Memory B cell (primary cell): ENCODE measurements at regions not wholly inside any gene's neighbourhood (a gene's known extent, or its start where the extent isn't known, plus 50 kb on each side); places are given as distances from the start of the nearest gene placed in this dataset.

ENCODE experiments used
- ATAC-seq: fragments of 150-1000 bp; cut with Tn5 transposase; 2 replicates; pipeline ENCODE4 v1.10.0; 2021; ENCODE audit warnings: low read depth, mild to moderate bottlenecking, moderate library complexity
- DNase-seq, 2 donors: peaks; one replicate each; pipeline ENCODE4 v3.0.0; 2022; ENCODE audit warnings: low spot score in 2 of 2
- H3K27ac Mint-ChIP-seq: one replicate; pipeline ENCODE4 v1.8.0; 2022; ENCODE audit warnings: mild to moderate bottlenecking, moderate library complexity, mixed read lengths
- H3K27me3 Mint-ChIP-seq: one replicate; pipeline ENCODE4 v1.8.0; 2022; ENCODE audit warnings: mixed read lengths
- H3K36me3 Mint-ChIP-seq: one replicate; pipeline ENCODE4 v1.8.0; 2022; ENCODE audit warnings: mild to moderate bottlenecking, mixed read lengths
- H3K4me1 Mint-ChIP-seq: one replicate; pipeline ENCODE4 v1.8.0; 2022; ENCODE audit warnings: mixed read lengths
- H3K4me3 Mint-ChIP-seq: one replicate; pipeline ENCODE4 v1.8.0; 2022; ENCODE audit warnings: mild to moderate bottlenecking, moderate library complexity, mixed read lengths
- H3K9me3 Mint-ChIP-seq: one replicate; pipeline ENCODE4 v1.8.0; 2022; ENCODE audit warnings: mixed read lengths

- H3K4me1 Mint-ChIP-seq = no peaks in the 10 kb centered on the region
- H3K27me3 Mint-ChIP-seq = no peaks in the 10 kb centered on the region
- DNase-seq (no peak), ATAC-seq (no peak)
- H3K27ac Mint-ChIP-seq = no peak overlapping the region
- peaks cover 9% of the 10 kb centered on the region for H3K9me3 Mint-ChIP-seq
- H3K36me3 Mint-ChIP-seq = no peaks in the 10 kb centered on the region
- no peak overlapping the region for H3K4me3 Mint-ChIP-seq
Measured at GRCh38 chr3:34942256-34942655, 697.1 kb upstream of the ARPP21 start.

DNA sequence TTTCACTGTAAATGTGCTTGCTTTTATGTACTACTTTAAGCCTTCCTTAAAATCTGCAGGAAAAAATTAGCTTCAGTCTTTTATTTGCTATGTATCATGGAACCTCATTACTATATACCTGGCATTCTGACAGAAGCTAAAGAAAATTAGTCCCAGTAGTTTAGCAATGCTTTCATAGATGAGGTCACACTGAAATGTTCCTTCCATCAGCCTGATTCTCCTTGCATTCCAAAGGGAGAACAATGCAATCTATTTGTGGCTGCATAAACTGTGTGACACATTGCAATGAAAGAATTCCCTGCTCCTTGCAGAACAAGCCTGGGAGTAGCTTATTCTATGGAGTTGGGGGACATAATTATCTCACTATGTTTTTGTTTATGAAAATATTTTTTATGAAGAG lies 691.5 kb upstream of the ARPP21 start:
- Mint-ChIP-seq H3K27ac (no peak overlapping the region), H3K9me3 (peaks cover 3% of the 10 kb centered on the region), H3K27me3 (no peaks in the 10 kb centered on the region), H3K4me1 (no peaks in the 10 kb centered on the region), H3K4me3 (no peak overlapping the region), H3K36me3 (no peaks in the 10 kb centered on the region)
- no peak for ATAC-seq
- no peak for DNase-seq

DNA sequence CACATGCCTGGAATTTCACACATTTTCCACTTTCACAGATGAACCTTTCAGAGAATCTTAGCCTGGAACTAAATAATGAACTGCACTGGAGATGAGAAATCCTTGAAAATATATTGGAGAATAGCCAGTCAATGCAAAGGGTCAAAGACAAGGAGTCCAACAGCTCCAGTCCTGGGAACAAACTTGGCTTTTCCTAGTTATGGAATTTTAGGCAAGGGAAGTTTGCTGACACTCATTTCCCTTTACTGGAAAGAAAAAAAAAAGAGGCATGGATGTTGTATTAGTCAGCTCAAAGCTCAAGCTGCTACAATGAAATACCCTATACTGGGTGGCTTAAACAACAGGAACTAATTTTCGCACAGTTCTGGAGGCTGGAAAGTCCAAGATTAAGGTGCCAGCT lies 690.8 kb upstream of the ARPP21 start:
- H3K27me3 Mint-ChIP-seq = no peaks in the 10 kb centered on the region
- no peaks in the 10 kb centered on the region for H3K4me1 Mint-ChIP-seq
- DNase-seq = no peak
- no peaks in the 10 kb centered on the region for H3K36me3 Mint-ChIP-seq
- H3K4me3 Mint-ChIP-seq = no peak overlapping the region
- no peak for ATAC-seq
- peaks cover 1% of the 10 kb centered on the region for H3K9me3 Mint-ChIP-seq
- H3K27ac Mint-ChIP-seq = no peak overlapping the region

- Mint-ChIP-seq H3K27me3 (no peaks in the 10 kb centered on the region), H3K4me1 (no peaks in the 10 kb centered on the region), H3K4me3 (no peak overlapping the region), H3K9me3 (peaks cover 1% of the 10 kb centered on the region), H3K36me3 (no peaks in the 10 kb centered on the region), H3K27ac (no peak overlapping the region)
- ATAC-seq = no peak
- DNase-seq = no peak
Measured at GRCh38 chr3:34955680-34956079, 683.6 kb upstream of the ARPP21 start.

DNA sequence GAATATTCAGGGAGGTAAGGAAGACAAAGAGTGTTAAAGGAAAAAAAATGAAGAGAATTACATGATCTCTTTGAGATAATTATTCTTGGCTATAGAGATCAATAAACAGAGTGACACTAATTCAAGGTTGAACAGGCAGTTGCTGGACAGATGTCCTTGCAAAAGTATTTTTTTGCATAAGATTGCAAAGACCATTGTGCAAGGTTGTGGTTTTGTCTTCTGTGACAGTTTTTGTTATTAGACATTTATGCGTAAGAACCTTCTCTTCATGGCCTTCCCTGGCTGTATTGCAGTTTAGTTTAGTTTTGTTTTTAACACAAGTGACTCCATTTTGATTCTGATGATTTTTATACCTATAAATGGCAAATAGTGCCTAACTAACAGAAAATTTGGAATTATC lies 682.8 kb upstream of the ARPP21 start:
- Mint-ChIP-seq H3K36me3 (no peaks in the 10 kb centered on the region), H3K9me3 (peaks cover 1% of the 10 kb centered on the region), H3K4me1 (no peaks in the 10 kb centered on the region), H3K4me3 (no peak overlapping the region), H3K27ac (no peak overlapping the region), H3K27me3 (no peaks in the 10 kb centered on the region)
- ATAC-seq = no peak
- no peak for DNase-seq

DNA sequence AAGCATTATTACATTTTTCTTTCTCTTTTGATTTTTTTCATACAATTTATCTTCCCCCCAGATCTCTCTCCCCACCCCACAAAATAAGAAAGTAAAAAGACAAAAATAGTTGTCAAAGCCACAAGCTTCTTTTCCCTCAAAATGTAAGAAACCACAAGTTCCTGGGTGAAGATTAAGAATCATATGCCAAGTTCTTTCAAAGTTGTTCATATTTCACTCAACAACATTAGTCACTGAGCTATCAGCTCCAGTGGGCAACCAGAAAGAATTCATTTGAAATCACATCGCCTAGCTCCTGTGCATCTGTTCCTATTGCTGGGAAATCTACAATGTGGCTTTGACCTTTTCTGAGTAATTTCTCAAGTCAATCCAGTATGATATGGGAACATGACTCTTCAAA lies 681.6 kb upstream of the ARPP21 start:
- no peak for DNase-seq
- Mint-ChIP-seq H3K36me3 (no peaks in the 10 kb centered on the region), H3K4me3 (no peak overlapping the region), H3K4me1 (no peaks in the 10 kb centered on the region), H3K27ac (no peak overlapping the region), H3K27me3 (no peaks in the 10 kb centered on the region), H3K9me3 (peaks cover 1% of the 10 kb centered on the region)
- no peak for ATAC-seq

- Mint-ChIP-seq H3K27me3 (no peaks in the 10 kb centered on the region), H3K9me3 (peaks cover 4% of the 10 kb centered on the region), H3K27ac (no peak overlapping the region), H3K36me3 (no peaks in the 10 kb centered on the region), H3K4me1 (no peaks in the 10 kb centered on the region), H3K4me3 (no peak overlapping the region)
- no peak for DNase-seq
- ATAC-seq = no peak
Measured at GRCh38 chr3:34969513-34969912, 669.8 kb upstream of the ARPP21 start.

GRCh38 chr3:34972481-34972880 lies 666.8 kb upstream of the ARPP21 start:
- no peak for ATAC-seq
- H3K4me1 Mint-ChIP-seq = no peaks in the 10 kb centered on the region

GRCh38 chr3:34973586-34973985 lies 665.7 kb upstream of the ARPP21 start:
- Mint-ChIP-seq H3K36me3 (no peaks in the 10 kb centered on the region), H3K4me3 (no peak overlapping the region), H3K27me3 (no peaks in the 10 kb centered on the region), H3K27ac (no peak overlapping the region), H3K4me1 (no peaks in the 10 kb centered on the region), H3K9me3 (peaks cover 6% of the 10 kb centered on the region)
- DNase-seq (no peak), ATAC-seq (no peak)

More at GRCh38 chr3:34972481-34972880, 666.8 kb upstream of the ARPP21 start:
- Mint-ChIP-seq H3K27ac (no peak overlapping the region), H3K36me3 (no peaks in the 10 kb centered on the region), H3K9me3 (peaks cover 2% of the 10 kb centered on the region), H3K27me3 (no peaks in the 10 kb centered on the region), H3K4me3 (no peak overlapping the region)
- no peak for DNase-seq

GRCh38 chr3:34983631-34984030 lies 655.7 kb upstream of the ARPP21 start:
- Mint-ChIP-seq H3K4me3 (no peak overlapping the region), H3K27me3 (no peaks in the 10 kb centered on the region), H3K9me3 (peaks cover under 1% of the 10 kb centered on the region), H3K4me1 (no peaks in the 10 kb centered on the region), H3K36me3 (no peaks in the 10 kb centered on the region), H3K27ac (no peak overlapping the region)
- DNase-seq (no peak), ATAC-seq (no peak)

GRCh38 chr3:34988296-34988695 lies 651.0 kb upstream of the ARPP21 start:
- ATAC-seq (no peak), DNase-seq (no peak)
- no peaks in the 10 kb centered on the region for H3K9me3 Mint-ChIP-seq
- no peaks in the 10 kb centered on the region for H3K27me3 Mint-ChIP-seq
- no peaks in the 10 kb centered on the region for H3K36me3 Mint-ChIP-seq
- H3K4me3 Mint-ChIP-seq = no peak overlapping the region
- H3K27ac Mint-ChIP-seq = no peak overlapping the region
- no peaks in the 10 kb centered on the region for H3K4me1 Mint-ChIP-seq

DNA sequence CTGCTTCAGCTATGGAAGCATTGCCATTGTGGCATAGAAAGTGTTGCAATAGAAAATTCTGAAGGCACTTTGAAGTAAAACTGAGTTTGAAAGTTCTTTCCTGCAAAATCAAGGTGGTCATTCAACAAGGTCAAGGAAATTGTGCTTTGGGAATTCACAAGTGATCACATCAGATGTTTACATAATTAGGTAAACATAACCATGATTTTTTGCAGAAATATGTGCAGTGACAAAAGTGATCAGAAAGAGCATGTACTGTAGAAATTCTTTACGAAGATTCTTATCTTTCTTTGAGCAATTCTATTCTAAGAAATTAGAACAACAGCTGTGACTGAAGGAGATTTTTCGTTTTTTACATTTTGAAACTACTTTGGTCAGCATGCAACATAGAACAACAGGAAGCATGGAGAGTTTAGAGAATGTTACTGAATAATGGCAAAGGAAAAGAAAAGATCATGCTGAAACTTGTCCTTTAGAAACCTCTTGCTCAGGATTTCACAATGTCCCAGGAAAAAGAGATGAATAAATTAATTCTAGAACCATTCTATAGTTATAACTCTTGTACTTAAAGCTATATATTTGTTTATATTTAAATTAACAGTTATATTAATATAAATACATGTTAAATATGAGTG lies 643.4 kb upstream of the ARPP21 start:
- Mint-ChIP-seq H3K4me1 (no peaks in the 10 kb centered on the region), H3K9me3 (peaks cover 2% of the 10 kb centered on the region), H3K4me3 (no peak overlapping the region), H3K27me3 (no peaks in the 10 kb centered on the region), H3K27ac (no peak overlapping the region), H3K36me3 (no peaks in the 10 kb centered on the region)
- no peak for DNase-seq
- no peak for ATAC-seq

- no peak for ATAC-seq
- Mint-ChIP-seq H3K36me3 (no peaks in the 10 kb centered on the region), H3K9me3 (peaks cover 2% of the 10 kb centered on the region)
Measured at GRCh38 chr3:34998902-34999301, 640.4 kb upstream of the ARPP21 start.

GRCh38 chr3:35012214-35012613 lies 627.1 kb upstream of the ARPP21 start:
- H3K27me3 Mint-ChIP-seq = no peaks in the 10 kb centered on the region
- DNase-seq = no peak
- no peak overlapping the region for H3K4me3 Mint-ChIP-seq
- H3K4me1 Mint-ChIP-seq = no peaks in the 10 kb centered on the region
- ATAC-seq = no peak
- no peaks in the 10 kb centered on the region for H3K36me3 Mint-ChIP-seq
- H3K27ac Mint-ChIP-seq = no peak overlapping the region
- peaks cover 4% of the 10 kb centered on the region for H3K9me3 Mint-ChIP-seq

More at GRCh38 chr3:34998902-34999301, 640.4 kb upstream of the ARPP21 start:
- no peaks in the 10 kb centered on the region for H3K4me1 Mint-ChIP-seq
- H3K4me3 Mint-ChIP-seq = no peak overlapping the region
- DNase-seq = no peak
- H3K27me3 Mint-ChIP-seq = no peaks in the 10 kb centered on the region
- H3K27ac Mint-ChIP-seq = no peak overlapping the region

DNA sequence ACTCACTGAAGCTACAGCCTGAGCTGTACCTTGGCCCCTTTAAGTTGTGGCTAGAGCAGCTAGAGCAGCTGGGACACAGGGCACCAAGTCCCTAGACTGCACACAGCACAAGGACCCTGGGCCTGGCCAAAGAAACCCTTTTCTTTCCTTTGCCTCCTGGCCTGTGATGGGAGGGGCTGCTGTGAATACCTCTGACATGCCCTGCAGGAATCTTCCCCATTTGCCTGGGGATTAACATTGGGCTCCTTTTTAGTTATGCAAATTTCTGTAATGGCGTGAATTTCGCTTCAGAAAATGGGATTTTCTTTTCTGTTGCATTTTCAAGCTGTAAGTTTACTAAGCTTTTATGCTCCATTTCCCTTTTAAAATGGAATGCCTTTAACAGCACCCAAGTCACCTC lies 611.2 kb upstream of the ARPP21 start:
- H3K27me3 Mint-ChIP-seq = no peaks in the 10 kb centered on the region
- no peak for ATAC-seq
- DNase-seq = no peak
- H3K9me3 Mint-ChIP-seq = peaks cover 16% of the 10 kb centered on the region
- no peak overlapping the region for H3K4me3 Mint-ChIP-seq
- no peaks in the 10 kb centered on the region for H3K4me1 Mint-ChIP-seq
- H3K36me3 Mint-ChIP-seq = no peaks in the 10 kb centered on the region
- no peak overlapping the region for H3K27ac Mint-ChIP-seq
